HEK293T (cell line): ENCODE measurements at regions not wholly inside any gene's neighbourhood (a gene's known extent, or its start where the extent isn't known, plus 50 kb on each side); places are given as distances from the start of the nearest gene placed in this dataset.

Experiments used
- FOXM1 ChIP-seq: fragments of 450-650 bp; IDR thresholded peaks from 2 replicates; pipeline ENCODE4 v1.6.1; 2017; ENCODE audit warnings: mild to moderate bottlenecking, borderline replicate concordance
- TARDBP ChIP-seq: fragments of 450-650 bp; IDR thresholded peaks from 2 replicates; pipeline ENCODE4 v1.6.1; 2016

- TF ChIP-seq FOXM1, result no peak
- no peak for TF ChIP-seq TARDBP
Observed at GRCh38 chr2:150122156-150122555, 365.3 kb downstream of the RND3 start.
